ENCODE measurements at regions not wholly inside any gene's neighbourhood (a gene's known extent, or its start where the extent isn't known, plus 50 kb on each side); places are given as distances from the start of the nearest gene placed in this dataset.

DNA sequence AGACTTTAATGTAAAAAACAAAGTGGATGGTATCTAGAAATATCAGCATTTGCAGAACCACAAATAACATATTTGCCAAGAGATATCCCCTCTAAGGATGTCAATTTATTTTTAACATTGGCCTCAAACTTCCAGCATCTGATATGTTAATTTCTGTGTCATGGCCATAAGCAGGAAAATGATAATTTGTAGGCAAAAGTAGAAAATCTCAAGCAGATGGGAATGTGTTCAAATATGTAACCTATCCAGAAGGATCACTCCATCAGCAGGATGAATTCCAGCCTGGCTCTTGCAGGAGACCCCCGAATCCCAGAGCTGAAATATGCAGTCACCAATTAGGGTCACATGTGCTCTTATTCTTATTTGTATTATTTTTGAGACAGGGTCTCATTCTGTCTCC is 55.4 kb upstream of the PRKX start:
- Mint-ChIP-seq H3K27ac (no peak overlapping the region), H3K36me3 (ENCODE audit: low read depth) (no peaks in the 10 kb centered on the region), H3K4me3 (no peak overlapping the region), H3K27me3 (ENCODE audit: insufficient read depth) (peaks cover 2% of the 10 kb centered on the region; the same call in 1 of the 2 replicates), H3K4me1 (ENCODE audit: low read depth) (no peaks in the 10 kb centered on the region), H3K9me3 (no peaks in the 10 kb centered on the region)
- TF ChIP-seq, protein P1, sequence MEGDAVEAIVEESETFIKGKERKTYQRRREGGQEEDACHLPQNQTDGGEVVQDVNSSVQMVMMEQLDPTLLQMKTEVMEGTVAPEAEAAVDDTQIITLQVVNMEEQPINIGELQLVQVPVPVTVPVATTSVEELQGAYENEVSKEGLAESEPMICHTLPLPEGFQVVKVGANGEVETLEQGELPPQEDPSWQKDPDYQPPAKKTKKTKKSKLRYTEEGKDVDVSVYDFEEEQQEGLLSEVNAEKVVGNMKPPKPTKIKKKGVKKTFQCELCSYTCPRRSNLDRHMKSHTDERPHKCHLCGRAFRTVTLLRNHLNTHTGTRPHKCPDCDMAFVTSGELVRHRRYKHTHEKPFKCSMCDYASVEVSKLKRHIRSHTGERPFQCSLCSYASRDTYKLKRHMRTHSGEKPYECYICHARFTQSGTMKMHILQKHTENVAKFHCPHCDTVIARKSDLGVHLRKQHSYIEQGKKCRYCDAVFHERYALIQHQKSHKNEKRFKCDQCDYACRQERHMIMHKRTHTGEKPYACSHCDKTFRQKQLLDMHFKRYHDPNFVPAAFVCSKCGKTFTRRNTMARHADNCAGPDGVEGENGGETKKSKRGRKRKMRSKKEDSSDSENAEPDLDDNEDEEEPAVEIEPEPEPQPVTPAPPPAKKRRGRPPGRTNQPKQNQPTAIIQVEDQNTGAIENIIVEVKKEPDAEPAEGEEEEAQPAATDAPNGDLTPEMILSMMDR (IDR thresholded peaks at IDR 0.05): no peak
- no peak for DNase-seq
